22Rv1 (cell line): ENCODE measurements at regions not wholly inside any gene's neighbourhood (a gene's known extent, or its start where the extent isn't known, plus 50 kb on each side); places are given as distances from the start of the nearest gene placed in this dataset.

Source experiments
- ZFX ChIP-seq: fragments of 450-650 bp; IDR thresholded peaks from 2 replicates; pipeline ENCODE4 v1.6.1; 2017; ENCODE audit warnings: antibody characterized with exemption, borderline replicate concordance
- TF ChIP-seq, protein P1 (sequence below): fragments of 450-650 bp; IDR thresholded peaks from 2 replicates; pipeline ENCODE4 v1.5.1; 2017; ENCODE audit warnings: mild to moderate bottlenecking

- TF ChIP-seq, protein P1, sequence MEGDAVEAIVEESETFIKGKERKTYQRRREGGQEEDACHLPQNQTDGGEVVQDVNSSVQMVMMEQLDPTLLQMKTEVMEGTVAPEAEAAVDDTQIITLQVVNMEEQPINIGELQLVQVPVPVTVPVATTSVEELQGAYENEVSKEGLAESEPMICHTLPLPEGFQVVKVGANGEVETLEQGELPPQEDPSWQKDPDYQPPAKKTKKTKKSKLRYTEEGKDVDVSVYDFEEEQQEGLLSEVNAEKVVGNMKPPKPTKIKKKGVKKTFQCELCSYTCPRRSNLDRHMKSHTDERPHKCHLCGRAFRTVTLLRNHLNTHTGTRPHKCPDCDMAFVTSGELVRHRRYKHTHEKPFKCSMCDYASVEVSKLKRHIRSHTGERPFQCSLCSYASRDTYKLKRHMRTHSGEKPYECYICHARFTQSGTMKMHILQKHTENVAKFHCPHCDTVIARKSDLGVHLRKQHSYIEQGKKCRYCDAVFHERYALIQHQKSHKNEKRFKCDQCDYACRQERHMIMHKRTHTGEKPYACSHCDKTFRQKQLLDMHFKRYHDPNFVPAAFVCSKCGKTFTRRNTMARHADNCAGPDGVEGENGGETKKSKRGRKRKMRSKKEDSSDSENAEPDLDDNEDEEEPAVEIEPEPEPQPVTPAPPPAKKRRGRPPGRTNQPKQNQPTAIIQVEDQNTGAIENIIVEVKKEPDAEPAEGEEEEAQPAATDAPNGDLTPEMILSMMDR: no peak
- TF ChIP-seq ZFX: no peak
Observed at GRCh38 chr3:151550642-151551041, 89.8 kb upstream of the IGSF10 start.
